HG03103 (cell line): ENCODE measurements at regions not wholly inside any gene's neighbourhood (a gene's known extent, or its start where the extent isn't known, plus 50 kb on each side); places are given as distances from the start of the nearest gene placed in this dataset.

Experiments used
- ATAC-seq: cut with Tn5 transposase; IDR thresholded peaks from one replicate; pipeline ENCODE4 v1.9.1; 2021; ENCODE audit warnings: low read depth; ENCODE audit not compliant: unreplicated experiment

GRCh38 chr18:11283479-11284161 lies 134.3 kb upstream of the PIEZO2 start:
- ATAC-seq: no peak

DNA sequence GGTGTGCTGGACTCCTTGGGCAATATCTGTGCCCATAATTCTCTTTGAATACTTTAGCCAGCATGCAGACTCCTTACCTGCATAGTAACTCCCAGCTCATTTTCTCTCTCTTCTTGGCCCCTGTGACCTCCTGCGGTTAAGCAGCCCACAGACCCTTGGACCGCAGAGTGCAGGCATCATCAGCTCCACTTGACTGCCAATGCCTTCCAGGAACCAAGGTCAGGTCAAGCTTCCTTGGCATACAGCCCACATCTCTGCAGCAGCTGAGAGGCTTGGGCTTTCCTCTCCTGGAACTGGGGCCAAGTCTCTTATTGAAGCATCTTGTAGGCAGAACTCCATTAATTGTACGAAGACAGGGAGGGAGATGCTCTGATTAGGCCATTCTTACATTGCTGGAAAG lies 130.1 kb upstream of the PIEZO2 start:
- ATAC-seq: no peak

DNA sequence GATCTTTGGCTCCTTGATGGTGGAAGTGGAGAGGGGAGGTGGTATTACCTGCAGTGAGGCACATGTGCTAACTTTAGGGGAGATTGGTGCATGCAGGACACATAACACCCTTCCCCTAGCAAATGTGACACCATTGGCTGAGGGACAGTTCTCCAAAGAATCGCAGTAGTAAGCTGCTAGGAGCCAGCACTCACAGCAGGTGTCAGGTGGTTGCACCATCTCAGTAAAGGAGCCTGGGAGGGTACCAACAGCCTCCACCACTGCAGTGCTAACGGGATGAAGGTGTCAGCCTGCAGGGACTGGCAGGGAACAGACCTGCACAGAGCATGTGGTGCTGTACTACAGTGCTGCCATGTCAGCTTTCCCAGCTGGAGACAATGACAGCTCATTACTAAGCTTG lies 127.3 kb upstream of the PIEZO2 start:
- no peak for ATAC-seq

GRCh38 chr18:11274144-11274794 lies 124.9 kb upstream of the PIEZO2 start:
- no peak for ATAC-seq

DNA sequence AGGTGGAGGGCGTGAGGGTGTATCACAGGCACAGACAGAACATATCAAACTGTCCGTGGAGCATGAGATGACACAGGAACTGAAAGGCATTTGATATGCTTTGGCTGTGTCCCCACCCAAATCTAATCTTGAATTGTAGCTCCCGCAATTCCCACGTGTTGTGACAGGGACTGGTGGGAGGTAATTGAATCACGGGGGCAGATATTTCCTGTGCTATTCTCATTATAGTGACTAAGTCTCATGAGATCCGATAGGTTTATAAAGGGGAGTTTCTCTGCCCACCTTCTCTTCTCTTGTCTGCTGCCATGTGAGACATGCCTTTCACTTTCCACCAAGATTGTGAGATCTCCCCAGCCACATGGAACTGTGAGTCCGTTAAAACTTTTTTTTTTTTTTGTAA lies 123.1 kb upstream of the PIEZO2 start:
- no peak for ATAC-seq

DNA sequence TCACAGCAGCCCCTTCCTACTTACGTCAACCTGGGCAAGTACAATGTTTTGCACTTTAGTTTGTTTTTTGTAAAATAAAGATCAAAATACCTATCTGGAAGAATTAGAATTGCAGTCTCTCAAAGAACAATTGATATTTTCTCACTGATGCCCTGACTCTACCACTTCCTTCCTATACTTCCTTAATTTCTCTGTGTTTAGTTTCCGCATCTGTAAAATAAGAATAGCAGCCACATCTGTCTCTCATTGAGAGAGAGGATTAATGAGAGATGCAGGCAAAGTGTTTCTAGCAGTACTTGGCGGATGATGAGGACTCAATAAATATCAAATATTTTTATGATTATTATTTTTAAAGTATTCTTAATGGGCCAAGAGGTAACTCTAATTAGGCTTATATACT lies 122.6 kb upstream of the PIEZO2 start:
- ATAC-seq: no peak

GRCh38 chr18:11269257-11269656 lies 119.9 kb upstream of the PIEZO2 start:
- ATAC-seq: no peak

DNA sequence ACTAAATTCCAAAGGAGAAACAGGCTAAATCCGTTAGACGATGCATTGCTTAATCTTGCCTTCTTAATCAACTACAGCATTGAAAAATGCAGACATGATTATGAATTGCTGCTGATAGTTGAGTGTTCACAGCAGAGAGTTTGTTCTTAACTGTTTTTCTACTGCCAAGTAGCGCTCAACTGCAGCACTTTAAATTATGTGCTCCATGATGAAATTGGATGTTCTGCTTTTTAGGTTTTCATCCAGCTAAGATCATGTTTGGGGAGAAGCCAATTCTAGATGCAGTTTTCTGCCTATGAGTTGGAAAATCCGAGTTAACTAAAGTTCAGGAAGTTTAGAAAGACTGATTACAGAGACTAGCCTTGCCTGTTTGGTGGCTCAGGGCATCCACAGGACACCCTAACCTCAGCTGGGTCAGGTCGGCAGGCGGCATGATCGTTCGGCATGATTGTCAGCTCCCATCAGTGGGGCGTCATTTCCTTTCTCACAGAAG lies 119.4 kb upstream of the PIEZO2 start:
- ATAC-seq: no peak

GRCh38 chr18:11268153-11268552 lies 118.8 kb upstream of the PIEZO2 start:
- no peak for ATAC-seq

GRCh38 chr18:11266781-11267480 lies 117.6 kb upstream of the PIEZO2 start:
- no peak for ATAC-seq

DNA sequence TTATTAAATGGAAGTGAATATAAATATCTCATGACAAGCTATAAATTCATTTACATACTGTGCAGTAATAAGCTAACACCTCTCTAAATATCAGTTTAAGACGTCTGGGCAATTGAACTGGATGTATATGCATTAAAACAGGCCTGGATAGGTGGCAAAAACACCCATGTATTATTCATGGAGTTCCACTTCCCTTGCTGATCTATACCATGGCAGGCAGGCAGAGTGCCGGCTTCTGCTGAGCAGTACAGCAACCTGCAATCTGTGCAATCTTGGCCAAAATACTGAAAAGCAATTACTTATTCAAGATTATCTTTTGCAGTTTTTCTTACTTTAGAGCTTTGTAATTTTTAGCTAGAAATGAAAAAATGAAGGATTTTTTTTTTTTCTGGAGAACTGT lies 112.1 kb upstream of the PIEZO2 start:
- no peak for ATAC-seq

GRCh38 chr18:11260961-11261461 lies 111.6 kb upstream of the PIEZO2 start:
- ATAC-seq: no peak

- no peak for ATAC-seq
Observed at GRCh38 chr18:11259469-11260150, 110.2 kb upstream of the PIEZO2 start.

GRCh38 chr18:11258039-11258610 lies 108.8 kb upstream of the PIEZO2 start:
- no peak for ATAC-seq

DNA sequence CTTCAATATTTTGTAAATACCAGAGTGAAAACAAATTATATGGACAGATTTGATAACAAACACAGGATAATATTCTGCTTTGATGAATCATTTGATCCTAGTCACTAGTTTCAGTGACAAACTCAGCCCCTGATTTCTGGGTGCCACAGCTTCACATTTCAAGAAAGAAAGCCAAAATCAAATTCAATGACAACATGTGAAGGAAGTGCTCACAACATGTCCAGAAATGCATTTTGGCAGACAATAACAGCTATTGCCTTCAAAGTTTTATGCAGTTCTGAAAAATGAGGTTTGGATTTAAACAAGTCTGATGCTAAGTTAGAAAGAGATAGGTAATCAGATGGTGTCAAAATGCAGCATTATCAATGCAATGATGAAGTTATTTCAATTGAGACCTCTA lies 106.9 kb upstream of the PIEZO2 start:
- no peak for ATAC-seq

- no peak for ATAC-seq
Observed at GRCh38 chr18:11251891-11252270, 102.5 kb upstream of the PIEZO2 start.

DNA sequence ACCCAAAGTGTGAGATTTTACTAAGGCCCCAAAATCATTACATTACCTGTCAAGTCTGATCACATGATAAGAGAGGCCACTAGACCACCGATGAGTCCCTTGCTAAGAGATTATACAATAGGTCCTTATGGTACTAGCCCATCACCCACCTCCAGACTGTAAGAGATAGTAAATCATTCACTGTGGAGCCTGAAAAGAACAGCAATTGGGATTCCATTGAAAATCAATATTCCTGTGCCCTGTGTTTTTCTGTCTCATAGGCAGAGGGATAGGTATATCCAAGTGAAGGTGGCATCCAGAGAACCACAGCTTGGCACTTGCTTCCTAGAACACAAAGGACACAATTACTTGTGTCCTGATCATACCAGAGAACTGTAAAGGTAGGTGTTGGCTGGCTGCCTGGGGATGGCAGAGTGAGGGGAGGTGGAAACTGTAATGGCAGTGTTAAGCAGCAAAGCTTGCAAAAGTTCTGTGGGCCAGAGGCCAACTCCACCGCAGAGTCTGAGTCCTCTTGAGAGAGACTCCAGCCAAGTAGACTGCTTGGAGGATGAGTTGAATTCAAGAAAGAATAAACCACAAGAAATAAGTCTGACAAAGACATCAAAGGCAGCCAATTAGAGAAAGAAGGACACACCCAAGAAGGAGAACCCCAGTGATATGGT lies 102.0 kb upstream of the PIEZO2 start:
- ATAC-seq: no peak

- no peak for ATAC-seq
Observed at GRCh38 chr18:11249391-11249790, 100.0 kb upstream of the PIEZO2 start.

DNA sequence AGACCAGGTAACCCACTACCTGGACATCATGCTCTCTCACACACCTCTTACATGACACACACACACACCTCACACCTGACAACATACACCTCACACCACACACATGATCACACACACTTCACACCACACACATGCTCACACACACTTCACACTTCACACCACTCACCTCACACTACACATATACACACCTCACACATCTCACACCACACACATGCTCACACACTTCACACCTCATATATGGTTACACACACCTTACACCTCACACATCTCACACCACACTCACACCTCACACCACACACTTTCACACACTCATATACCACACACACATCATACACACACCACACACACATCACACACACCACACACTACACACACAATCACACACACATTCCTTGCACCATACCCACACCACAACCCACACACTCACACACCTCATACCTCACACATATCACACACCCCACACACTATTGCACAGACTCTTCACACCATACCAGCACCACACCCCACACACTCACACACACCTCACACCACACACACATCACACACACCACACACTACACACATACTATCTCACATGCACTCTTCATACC lies 98.1 kb upstream of the PIEZO2 start:
- no peak for ATAC-seq
